GM23338 (cell line): ENCODE measurements at regions not wholly inside any gene's neighbourhood (a gene's known extent, or its start where the extent isn't known, plus 50 kb on each side); places are given as distances from the start of the nearest gene placed in this dataset.
A peak's percentile ranks its signal among the peaks of the same experiment; 100 is the strongest.

Experiments
- ATAC-seq: fragments of 200-7000 bp; cut with Tn5 transposase; 3 replicates; pipeline ENCODE4 v1.9.1; 2020
- DNase-seq: peaks from one replicate; pipeline ENCODE4 v3.0.0-alpha.2; 2015; ENCODE audit warnings: low spot score
- H2AFZ ChIP-seq: fragments of 200-600 bp; sonication (generic); 2 replicates; pipeline ENCODE4 v1.8.0; 2016; ENCODE audit warnings: antibody characterized with exemption, mild to moderate bottlenecking, moderate library complexity
- H3F3A ChIP-seq: fragments of 200-600 bp; sonication (generic); replicated peaks from 2 replicates; pipeline ENCODE4 v1.8.0; 2017; ENCODE audit warnings: antibody characterized with exemption, mixed run types, low read depth
- H3K27ac ChIP-seq: fragments of 200-600 bp; sonication (generic); 2 replicates; pipeline ENCODE4 v1.6.1; 2016; ENCODE audit warnings: low read depth
- H3K27me3 ChIP-seq: fragments of 200-600 bp; sonication (generic); 2 replicates; pipeline ENCODE4 v1.8.0; 2016; ENCODE audit warnings: mild to moderate bottlenecking, mixed run types, moderate library complexity; ENCODE audit not compliant: insufficient read depth
- H3K36me3 ChIP-seq: fragments of 200-600 bp; sonication (generic); 2 replicates; pipeline ENCODE4 v1.8.0; 2016; ENCODE audit warnings: mild to moderate bottlenecking; ENCODE audit not compliant: insufficient read depth
- H3K4me1 ChIP-seq: fragments of 200-600 bp; sonication (generic); 2 replicates; pipeline ENCODE4 v1.8.0; 2016; ENCODE audit warnings: mild to moderate bottlenecking, moderate library complexity; ENCODE audit not compliant: insufficient read depth
- H3K4me2 ChIP-seq: fragments of 200-600 bp; sonication (generic); 2 replicates; pipeline ENCODE4 v1.7.1; 2017; ENCODE audit warnings: mixed run types
- H3K4me3 ChIP-seq: fragments of 200-600 bp; sonication (generic); 2 replicates; pipeline ENCODE4 v1.6.1; 2016; ENCODE audit warnings: mixed run types
- H3K79me2 ChIP-seq: fragments of 200-600 bp; sonication (generic); replicated peaks from 2 replicates; pipeline ENCODE4 v1.8.0; 2017; ENCODE audit warnings: mild to moderate bottlenecking; ENCODE audit not compliant: insufficient read depth
- H3K9me2 ChIP-seq: fragments of 200-600 bp; sonication (generic); 2 replicates; pipeline ENCODE4 v1.8.0; 2017; ENCODE audit not compliant: insufficient read depth
- H4K20me1 ChIP-seq: fragments of 200-600 bp; sonication (generic); replicated peaks from 2 replicates; pipeline ENCODE4 v1.8.0; 2017; ENCODE audit warnings: mild to moderate bottlenecking; ENCODE audit not compliant: insufficient read depth
- H3K27ac Mint-ChIP-seq: 2 replicates; pipeline ENCODE4 v1.8.0; 2020; ENCODE audit warnings: inconsistent platforms, mild to moderate bottlenecking, moderate library complexity, mixed read lengths
- H3K27me3 Mint-ChIP-seq: 3 replicates; pipeline ENCODE4 v1.8.0; 2022; ENCODE audit warnings: low read depth, mild to moderate bottlenecking, moderate library complexity, mixed read lengths, inconsistent platforms; ENCODE audit not compliant: insufficient read depth, poor library complexity
- H3K36me3 Mint-ChIP-seq: 3 replicates; pipeline ENCODE4 v1.8.0; 2021; ENCODE audit warnings: low read depth, mild to moderate bottlenecking, inconsistent platforms, moderate library complexity, mixed read lengths
- H3K4me1 Mint-ChIP-seq: 3 replicates; pipeline ENCODE4 v1.8.0; 2020; ENCODE audit warnings: mild to moderate bottlenecking, inconsistent platforms, mixed read lengths
- H3K4me3 Mint-ChIP-seq: 3 replicates; pipeline ENCODE4 v1.8.0; 2021; ENCODE audit warnings: moderate library complexity, mild to moderate bottlenecking, inconsistent platforms, mixed read lengths
- H3K9me3 Mint-ChIP-seq: 3 replicates; pipeline ENCODE4 v1.8.0; 2020; ENCODE audit warnings: moderate library complexity, mild to moderate bottlenecking, inconsistent platforms, mixed read lengths
- CREB1 ChIP-seq: fragments of 250-450 bp; sonication (Bioruptor Pico); IDR thresholded peaks from 2 replicates; pipeline ENCODE4 v1.5.0; 2020; ENCODE audit warnings: low read depth, mild to moderate bottlenecking, moderate library complexity
- EZH2 ChIP-seq: fragments of 200-600 bp; sonication (generic); IDR thresholded peaks from one replicate; pipeline ENCODE4 v1.8.0; 2017; ENCODE audit warnings: antibody characterized with exemption, mild to moderate bottlenecking, low read depth; ENCODE audit not compliant: unreplicated experiment
- EZH2phosphoT487 ChIP-seq: fragments of 200-600 bp; sonication (generic); IDR thresholded peaks from one replicate; pipeline ENCODE4 v1.8.1; 2018; ENCODE audit warnings: antibody characterized with exemption; ENCODE audit not compliant: unreplicated experiment
- NANOG ChIP-seq: IDR thresholded peaks from 2 replicates; pipeline ENCODE4 v1.6.1; 2016; ENCODE audit warnings: antibody characterized with exemption, borderline replicate concordance
- POLR2AphosphoS5 ChIP-seq: IDR thresholded peaks from 2 replicates; pipeline ENCODE4 v1.6.1; 2016; ENCODE audit warnings: antibody characterized with exemption, low read depth
- STAT1 ChIP-seq: IDR thresholded peaks from one replicate; pipeline ENCODE4 v1.6.1; 2016; ENCODE audit warnings: antibody characterized with exemption; ENCODE audit not compliant: unreplicated experiment
- ZNF331 ChIP-seq: fragments of 250-450 bp; sonication (Bioruptor Pico); IDR thresholded peaks from 2 replicates; pipeline ENCODE4 v1.5.0; 2020; ENCODE audit warnings: low read depth, mild to moderate bottlenecking, moderate library complexity
- TF ChIP-seq, protein P1 (sequence below): IDR thresholded peaks from one replicate; pipeline ENCODE4 v1.6.1; 2018; ENCODE audit warnings: antibody characterized with exemption; ENCODE audit not compliant: unreplicated experiment
- TF ChIP-seq, protein P2 (sequence below), 2 experiments: fragments of 200-600 bp in 1 of 2; sonication (generic) in 1 of 2; conservative IDR thresholded peaks; 2 replicates each; pipeline versions ENCODE4 v1.5.1 to v1.6.1; 2016 to 2017; ENCODE audit warnings: antibody characterized with exemption in 2 of 2, low read depth in 2 of 2, mild to moderate bottlenecking in 2 of 2, moderate library complexity in 1 of 2
- TF ChIP-seq, protein P3 (sequence below): fragments of 250-450 bp; sonication (Bioruptor Pico); IDR thresholded peaks from 2 replicates; pipeline ENCODE4 v1.5.0; 2020; ENCODE audit warnings: mild to moderate bottlenecking, moderate library complexity

DNA sequence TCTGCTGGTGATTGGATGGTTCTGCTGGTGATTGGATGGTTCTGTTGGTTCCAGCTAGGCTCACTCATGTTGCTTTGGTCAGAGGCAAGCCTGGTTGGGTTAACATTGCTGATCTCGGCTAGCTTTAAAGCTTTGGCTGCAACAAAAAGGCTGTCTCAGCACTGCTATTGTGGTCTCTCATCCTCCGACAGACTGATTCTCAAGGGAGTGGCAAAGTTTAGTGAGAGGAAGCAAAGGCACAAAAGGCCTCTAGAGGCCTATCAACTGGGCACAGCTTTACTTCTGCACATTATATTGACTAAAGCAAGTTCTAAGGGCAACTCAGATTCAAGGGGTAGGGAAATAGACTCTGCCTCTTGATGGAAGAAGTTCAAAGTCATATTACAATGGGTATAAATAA, 84.7 kb upstream of the LGR5 start:
- Histone ChIP-seq H3K79me2 (no peaks in the 10 kb centered on the region), H4K20me1 (no peaks in the 10 kb centered on the region), H2AFZ (no peak overlapping the region), H3K36me3 (no peaks in the 10 kb centered on the region), H3K4me3 (no peak overlapping the region), H3K9me2 (no peaks in the 10 kb centered on the region), H3K27ac (no peak overlapping the region), H3K27me3 (no peaks in the 10 kb centered on the region), H3K4me1 (no peaks in the 10 kb centered on the region), H3F3A (no peaks in the 10 kb centered on the region), H3K4me2 (no peak overlapping the region)
- TF ChIP-seq, protein P1, sequence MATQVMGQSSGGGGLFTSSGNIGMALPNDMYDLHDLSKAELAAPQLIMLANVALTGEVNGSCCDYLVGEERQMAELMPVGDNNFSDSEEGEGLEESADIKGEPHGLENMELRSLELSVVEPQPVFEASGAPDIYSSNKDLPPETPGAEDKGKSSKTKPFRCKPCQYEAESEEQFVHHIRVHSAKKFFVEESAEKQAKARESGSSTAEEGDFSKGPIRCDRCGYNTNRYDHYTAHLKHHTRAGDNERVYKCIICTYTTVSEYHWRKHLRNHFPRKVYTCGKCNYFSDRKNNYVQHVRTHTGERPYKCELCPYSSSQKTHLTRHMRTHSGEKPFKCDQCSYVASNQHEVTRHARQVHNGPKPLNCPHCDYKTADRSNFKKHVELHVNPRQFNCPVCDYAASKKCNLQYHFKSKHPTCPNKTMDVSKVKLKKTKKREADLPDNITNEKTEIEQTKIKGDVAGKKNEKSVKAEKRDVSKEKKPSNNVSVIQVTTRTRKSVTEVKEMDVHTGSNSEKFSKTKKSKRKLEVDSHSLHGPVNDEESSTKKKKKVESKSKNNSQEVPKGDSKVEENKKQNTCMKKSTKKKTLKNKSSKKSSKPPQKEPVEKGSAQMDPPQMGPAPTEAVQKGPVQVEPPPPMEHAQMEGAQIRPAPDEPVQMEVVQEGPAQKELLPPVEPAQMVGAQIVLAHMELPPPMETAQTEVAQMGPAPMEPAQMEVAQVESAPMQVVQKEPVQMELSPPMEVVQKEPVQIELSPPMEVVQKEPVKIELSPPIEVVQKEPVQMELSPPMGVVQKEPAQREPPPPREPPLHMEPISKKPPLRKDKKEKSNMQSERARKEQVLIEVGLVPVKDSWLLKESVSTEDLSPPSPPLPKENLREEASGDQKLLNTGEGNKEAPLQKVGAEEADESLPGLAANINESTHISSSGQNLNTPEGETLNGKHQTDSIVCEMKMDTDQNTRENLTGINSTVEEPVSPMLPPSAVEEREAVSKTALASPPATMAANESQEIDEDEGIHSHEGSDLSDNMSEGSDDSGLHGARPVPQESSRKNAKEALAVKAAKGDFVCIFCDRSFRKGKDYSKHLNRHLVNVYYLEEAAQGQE, result no peak
- no peak for TF ChIP-seq POLR2AphosphoS5
- no peak for TF ChIP-seq STAT1
- TF ChIP-seq, protein P2, sequence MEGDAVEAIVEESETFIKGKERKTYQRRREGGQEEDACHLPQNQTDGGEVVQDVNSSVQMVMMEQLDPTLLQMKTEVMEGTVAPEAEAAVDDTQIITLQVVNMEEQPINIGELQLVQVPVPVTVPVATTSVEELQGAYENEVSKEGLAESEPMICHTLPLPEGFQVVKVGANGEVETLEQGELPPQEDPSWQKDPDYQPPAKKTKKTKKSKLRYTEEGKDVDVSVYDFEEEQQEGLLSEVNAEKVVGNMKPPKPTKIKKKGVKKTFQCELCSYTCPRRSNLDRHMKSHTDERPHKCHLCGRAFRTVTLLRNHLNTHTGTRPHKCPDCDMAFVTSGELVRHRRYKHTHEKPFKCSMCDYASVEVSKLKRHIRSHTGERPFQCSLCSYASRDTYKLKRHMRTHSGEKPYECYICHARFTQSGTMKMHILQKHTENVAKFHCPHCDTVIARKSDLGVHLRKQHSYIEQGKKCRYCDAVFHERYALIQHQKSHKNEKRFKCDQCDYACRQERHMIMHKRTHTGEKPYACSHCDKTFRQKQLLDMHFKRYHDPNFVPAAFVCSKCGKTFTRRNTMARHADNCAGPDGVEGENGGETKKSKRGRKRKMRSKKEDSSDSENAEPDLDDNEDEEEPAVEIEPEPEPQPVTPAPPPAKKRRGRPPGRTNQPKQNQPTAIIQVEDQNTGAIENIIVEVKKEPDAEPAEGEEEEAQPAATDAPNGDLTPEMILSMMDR (conservative IDR thresholded peaks at IDR 0.05; ENCODE audit: low read depth in 2 of 2), result no peak
- no peak for TF ChIP-seq NANOG
- TF ChIP-seq ZNF331 (CRISPR knock-in tag), result no peak
- no peak for TF ChIP-seq CREB1
- TF ChIP-seq, protein P3, sequence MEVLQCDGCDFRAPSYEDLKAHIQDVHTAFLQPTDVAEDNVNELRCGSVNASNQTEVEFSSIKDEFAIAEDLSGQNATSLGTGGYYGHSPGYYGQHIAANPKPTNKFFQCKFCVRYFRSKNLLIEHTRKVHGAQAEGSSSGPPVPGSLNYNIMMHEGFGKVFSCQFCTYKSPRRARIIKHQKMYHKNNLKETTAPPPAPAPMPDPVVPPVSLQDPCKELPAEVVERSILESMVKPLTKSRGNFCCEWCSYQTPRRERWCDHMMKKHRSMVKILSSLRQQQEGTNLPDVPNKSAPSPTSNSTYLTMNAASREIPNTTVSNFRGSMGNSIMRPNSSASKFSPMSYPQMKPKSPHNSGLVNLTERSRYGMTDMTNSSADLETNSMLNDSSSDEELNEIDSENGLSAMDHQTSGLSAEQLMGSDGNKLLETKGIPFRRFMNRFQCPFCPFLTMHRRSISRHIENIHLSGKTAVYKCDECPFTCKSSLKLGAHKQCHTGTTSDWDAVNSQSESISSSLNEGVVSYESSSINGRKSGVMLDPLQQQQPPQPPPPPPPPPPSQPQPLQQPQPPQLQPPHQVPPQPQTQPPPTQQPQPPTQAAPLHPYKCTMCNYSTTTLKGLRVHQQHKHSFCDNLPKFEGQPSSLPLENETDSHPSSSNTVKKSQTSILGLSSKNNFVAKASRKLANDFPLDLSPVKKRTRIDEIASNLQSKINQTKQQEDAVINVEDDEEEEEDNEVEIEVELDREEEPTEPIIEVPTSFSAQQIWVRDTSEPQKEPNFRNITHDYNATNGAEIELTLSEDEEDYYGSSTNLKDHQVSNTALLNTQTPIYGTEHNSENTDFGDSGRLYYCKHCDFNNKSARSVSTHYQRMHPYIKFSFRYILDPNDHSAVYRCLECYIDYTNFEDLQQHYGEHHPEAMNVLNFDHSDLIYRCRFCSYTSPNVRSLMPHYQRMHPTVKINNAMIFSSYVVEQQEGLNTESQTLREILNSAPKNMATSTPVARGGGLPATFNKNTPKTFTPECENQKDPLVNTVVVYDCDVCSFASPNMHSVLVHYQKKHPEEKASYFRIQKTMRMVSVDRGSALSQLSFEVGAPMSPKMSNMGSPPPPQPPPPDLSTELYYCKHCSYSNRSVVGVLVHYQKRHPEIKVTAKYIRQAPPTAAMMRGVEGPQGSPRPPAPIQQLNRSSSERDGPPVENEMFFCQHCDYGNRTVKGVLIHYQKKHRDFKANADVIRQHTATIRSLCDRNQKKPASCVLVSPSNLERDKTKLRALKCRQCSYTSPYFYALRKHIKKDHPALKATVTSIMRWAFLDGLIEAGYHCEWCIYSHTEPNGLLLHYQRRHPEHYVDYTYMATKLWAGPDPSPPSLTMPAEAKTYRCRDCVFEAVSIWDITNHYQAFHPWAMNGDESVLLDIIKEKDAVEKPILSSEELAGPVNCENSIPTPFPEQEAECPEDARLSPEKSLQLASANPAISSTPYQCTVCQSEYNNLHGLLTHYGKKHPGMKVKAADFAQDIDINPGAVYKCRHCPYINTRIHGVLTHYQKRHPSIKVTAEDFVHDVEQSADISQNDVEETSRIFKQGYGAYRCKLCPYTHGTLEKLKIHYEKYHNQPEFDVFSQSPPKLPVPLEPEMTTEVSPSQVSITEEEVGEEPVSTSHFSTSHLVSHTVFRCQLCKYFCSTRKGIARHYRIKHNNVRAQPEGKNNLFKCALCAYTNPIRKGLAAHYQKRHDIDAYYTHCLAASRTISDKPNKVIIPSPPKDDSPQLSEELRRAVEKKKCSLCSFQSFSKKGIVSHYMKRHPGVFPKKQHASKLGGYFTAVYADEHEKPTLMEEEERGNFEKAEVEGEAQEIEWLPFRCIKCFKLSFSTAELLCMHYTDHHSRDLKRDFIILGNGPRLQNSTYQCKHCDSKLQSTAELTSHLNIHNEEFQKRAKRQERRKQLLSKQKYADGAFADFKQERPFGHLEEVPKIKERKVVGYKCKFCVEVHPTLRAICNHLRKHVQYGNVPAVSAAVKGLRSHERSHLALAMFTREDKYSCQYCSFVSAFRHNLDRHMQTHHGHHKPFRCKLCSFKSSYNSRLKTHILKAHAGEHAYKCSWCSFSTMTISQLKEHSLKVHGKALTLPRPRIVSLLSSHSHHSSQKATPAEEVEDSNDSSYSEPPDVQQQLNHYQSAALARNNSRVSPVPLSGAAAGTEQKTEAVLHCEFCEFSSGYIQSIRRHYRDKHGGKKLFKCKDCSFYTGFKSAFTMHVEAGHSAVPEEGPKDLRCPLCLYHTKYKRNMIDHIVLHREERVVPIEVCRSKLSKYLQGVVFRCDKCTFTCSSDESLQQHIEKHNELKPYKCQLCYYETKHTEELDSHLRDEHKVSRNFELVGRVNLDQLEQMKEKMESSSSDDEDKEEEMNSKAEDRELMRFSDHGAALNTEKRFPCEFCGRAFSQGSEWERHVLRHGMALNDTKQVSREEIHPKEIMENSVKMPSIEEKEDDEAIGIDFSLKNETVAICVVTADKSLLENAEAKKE (CRISPR knock-in tag), result no peak
- TF ChIP-seq EZH2phosphoT487, result no peak
- TF ChIP-seq EZH2, result no peak
- peaks cover under 1% of the 10 kb centered on the region; the same call in 1 of the 3 replicates for H3K36me3 Mint-ChIP-seq
- peak; percentile 8 for DNase-seq
- H3K4me3 Mint-ChIP-seq, result no peak overlapping the region
- ATAC-seq, result no peak
- H3K27me3 Mint-ChIP-seq, result no peaks in the 10 kb centered on the region
- H3K9me3 Mint-ChIP-seq, result peaks cover 2% of the 10 kb centered on the region; the same call in 1 of the 3 replicates
- no peaks in the 10 kb centered on the region for H3K4me1 Mint-ChIP-seq
- no peak overlapping the region for H3K27ac Mint-ChIP-seq
